Neural progenitor cell (in vitro differentiated cells): ENCODE measurements at regions not wholly inside any gene's neighbourhood (a gene's known extent, or its start where the extent isn't known, plus 50 kb on each side); places are given as distances from the start of the nearest gene placed in this dataset.

Experiments
- EZH2 ChIP-seq: fragments of 200-600 bp; sonication (generic); IDR thresholded peaks from 2 replicates; pipeline ENCODE4 v1.6.1; 2017; ENCODE audit warnings: antibody characterized with exemption, mild to moderate bottlenecking, moderate library complexity
- EZH2phosphoT487 ChIP-seq: fragments of 200-600 bp; sonication (generic); IDR thresholded peaks from 2 replicates; pipeline ENCODE4 v1.6.1; 2017; ENCODE audit warnings: antibody characterized with exemption
- TF ChIP-seq, protein P1 (sequence below): fragments of 200-600 bp; sonication (generic); IDR thresholded peaks from 2 replicates; pipeline ENCODE4 v1.5.1; 2017; ENCODE audit warnings: antibody characterized with exemption, mild to moderate bottlenecking

DNA sequence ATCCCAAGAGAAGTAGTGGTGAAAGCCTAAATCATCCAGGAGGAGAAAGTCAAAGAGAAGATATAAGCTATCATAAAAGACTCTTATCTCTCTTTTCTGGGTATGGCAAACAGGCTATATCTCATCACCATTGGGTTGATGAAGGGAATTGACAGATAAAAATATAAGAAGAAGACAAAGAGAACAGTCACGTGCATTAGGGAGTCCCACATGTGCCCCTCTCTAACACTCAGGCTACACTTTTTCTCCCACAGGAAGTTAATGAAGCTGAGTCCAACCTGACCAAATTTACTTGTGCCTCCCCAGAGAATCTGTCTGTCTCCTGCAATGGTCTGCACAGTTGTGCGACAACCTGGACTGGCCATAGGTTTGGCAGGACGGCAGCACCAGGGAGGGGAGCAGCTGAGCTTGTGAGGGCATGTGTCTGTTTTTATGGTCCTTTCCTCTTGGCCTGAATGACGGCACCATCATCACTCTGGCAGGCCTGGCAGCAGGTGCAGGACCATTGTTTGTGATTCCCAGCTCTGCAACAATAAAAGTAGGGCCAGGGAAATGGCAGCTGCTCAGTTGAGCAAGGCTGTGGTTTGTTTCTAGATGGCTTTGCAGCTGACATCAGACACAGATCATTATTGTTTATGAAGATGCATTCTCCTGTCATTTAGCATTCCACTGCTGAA lies 144.5 kb upstream of the MCHR2 start:
- TF ChIP-seq, protein P1, sequence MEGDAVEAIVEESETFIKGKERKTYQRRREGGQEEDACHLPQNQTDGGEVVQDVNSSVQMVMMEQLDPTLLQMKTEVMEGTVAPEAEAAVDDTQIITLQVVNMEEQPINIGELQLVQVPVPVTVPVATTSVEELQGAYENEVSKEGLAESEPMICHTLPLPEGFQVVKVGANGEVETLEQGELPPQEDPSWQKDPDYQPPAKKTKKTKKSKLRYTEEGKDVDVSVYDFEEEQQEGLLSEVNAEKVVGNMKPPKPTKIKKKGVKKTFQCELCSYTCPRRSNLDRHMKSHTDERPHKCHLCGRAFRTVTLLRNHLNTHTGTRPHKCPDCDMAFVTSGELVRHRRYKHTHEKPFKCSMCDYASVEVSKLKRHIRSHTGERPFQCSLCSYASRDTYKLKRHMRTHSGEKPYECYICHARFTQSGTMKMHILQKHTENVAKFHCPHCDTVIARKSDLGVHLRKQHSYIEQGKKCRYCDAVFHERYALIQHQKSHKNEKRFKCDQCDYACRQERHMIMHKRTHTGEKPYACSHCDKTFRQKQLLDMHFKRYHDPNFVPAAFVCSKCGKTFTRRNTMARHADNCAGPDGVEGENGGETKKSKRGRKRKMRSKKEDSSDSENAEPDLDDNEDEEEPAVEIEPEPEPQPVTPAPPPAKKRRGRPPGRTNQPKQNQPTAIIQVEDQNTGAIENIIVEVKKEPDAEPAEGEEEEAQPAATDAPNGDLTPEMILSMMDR = no peak
- TF ChIP-seq EZH2 = no peak
- TF ChIP-seq EZH2phosphoT487 = no peak
